Tibial nerve (tissue), 4 donors: ENCODE measurements at regions not wholly inside any gene's neighbourhood (a gene's known extent, or its start where the extent isn't known, plus 50 kb on each side); places are given as distances from the start of the nearest gene placed in this dataset.

ENCODE experiments used
- EP300 ChIP-seq, 2 donors: sonication (generic); formaldehyde crosslinking; IDR thresholded peaks; one replicate each; pipeline ENCODE4 v1.6.1; 2017; ENCODE audit warnings: antibody characterized with exemption in 2 of 2, mild to moderate bottlenecking in 1 of 2
- POLR2A ChIP-seq, 2 donors: fragments of 450-650 bp; IDR thresholded peaks; one replicate each; pipeline ENCODE4 v1.6.1; 2017; ENCODE audit warnings: antibody characterized with exemption in 2 of 2, mild to moderate bottlenecking in 2 of 2, moderate library complexity in 2 of 2
- TF ChIP-seq, protein P1 (sequence below), 5 experiments: fragments of 200-600 bp in 3 of 5; fragments of 450-650 bp in 2 of 5; sonication (generic) in 3 of 5; IDR thresholded peaks; one replicate each; pipeline ENCODE4 v1.5.1; 2016 to 2019; ENCODE audit warnings: antibody characterized with exemption in 5 of 5, mild to moderate bottlenecking in 3 of 5, moderate library complexity in 2 of 5

DNA sequence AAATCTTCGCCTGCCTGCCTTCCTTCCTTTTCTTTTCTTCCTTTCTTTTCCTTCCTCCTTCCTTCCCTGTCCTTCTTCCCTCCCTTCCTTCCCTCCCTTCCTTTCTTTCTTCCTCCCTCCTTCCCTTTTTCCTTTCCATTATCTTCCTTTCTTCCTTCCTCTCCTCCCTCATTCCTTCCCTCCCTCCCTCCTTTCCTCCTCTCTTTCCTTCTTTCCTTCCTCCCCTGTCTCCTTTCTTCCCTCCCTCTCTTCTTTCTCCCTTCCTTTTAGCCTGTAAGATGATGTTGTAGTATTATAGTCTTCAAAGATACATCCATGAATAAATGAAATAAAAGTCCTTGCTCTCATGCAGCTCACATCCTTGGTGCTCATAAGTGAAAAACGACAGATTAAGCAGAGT lies 539.3 kb downstream of the RBFOX1 start:
- no peak for TF ChIP-seq EP300 (IDR thresholded peaks at IDR 0.05)
- TF ChIP-seq, protein P1, sequence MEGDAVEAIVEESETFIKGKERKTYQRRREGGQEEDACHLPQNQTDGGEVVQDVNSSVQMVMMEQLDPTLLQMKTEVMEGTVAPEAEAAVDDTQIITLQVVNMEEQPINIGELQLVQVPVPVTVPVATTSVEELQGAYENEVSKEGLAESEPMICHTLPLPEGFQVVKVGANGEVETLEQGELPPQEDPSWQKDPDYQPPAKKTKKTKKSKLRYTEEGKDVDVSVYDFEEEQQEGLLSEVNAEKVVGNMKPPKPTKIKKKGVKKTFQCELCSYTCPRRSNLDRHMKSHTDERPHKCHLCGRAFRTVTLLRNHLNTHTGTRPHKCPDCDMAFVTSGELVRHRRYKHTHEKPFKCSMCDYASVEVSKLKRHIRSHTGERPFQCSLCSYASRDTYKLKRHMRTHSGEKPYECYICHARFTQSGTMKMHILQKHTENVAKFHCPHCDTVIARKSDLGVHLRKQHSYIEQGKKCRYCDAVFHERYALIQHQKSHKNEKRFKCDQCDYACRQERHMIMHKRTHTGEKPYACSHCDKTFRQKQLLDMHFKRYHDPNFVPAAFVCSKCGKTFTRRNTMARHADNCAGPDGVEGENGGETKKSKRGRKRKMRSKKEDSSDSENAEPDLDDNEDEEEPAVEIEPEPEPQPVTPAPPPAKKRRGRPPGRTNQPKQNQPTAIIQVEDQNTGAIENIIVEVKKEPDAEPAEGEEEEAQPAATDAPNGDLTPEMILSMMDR (IDR thresholded peaks at IDR 0.05): no peak
- no peak for TF ChIP-seq POLR2A (IDR thresholded peaks at IDR 0.05)
